ENCODE measurements at regions not wholly inside any gene's neighbourhood (a gene's known extent, or its start where the extent isn't known, plus 50 kb on each side); places are given as distances from the start of the nearest gene placed in this dataset.
"Not testable (repeated sequence)": the region's sequence is repeated elsewhere in the genome, so short reads cannot be mapped to it uniquely, and the experiment has no call there.

- DNase-seq (ENCODE audit: low read depth in 4 of 4, low spot score in 3 of 4), result no peak
These were observed 460.6 kb upstream of the MCTP2 start for GRCh38 chr15:93770788-93771187.

- no peak for DNase-seq (ENCODE audit: low read depth in 4 of 4, low spot score in 3 of 4)
These were observed 469.3 kb upstream of the MCTP2 start for GRCh38 chr15:93762036-93762435.

GRCh38 chr15:93759629-93760028 is 471.7 kb upstream of the MCTP2 start:
- no peak for DNase-seq (ENCODE audit: low read depth in 4 of 4, low spot score in 3 of 4)

- no peak for DNase-seq (ENCODE audit: low read depth in 4 of 4, low spot score in 3 of 4)
These were observed 472.5 kb upstream of the MCTP2 start for GRCh38 chr15:93758824-93759223.

- DNase-seq (ENCODE audit: low read depth in 4 of 4, low spot score in 3 of 4), result no peak
These were observed 482.7 kb upstream of the MCTP2 start for GRCh38 chr15:93748710-93749109.

GRCh38 chr15:93734976-93735375 is 496.4 kb upstream of the MCTP2 start:
- DNase-seq (ENCODE audit: low read depth in 4 of 4, low spot score in 3 of 4), result not testable (repeated sequence)

GRCh38 chr15:93730724-93731123 is 500.6 kb upstream of the MCTP2 start:
- no peak for DNase-seq (ENCODE audit: low read depth in 4 of 4, low spot score in 3 of 4)

- no peak for DNase-seq (ENCODE audit: low read depth in 4 of 4, low spot score in 3 of 4)
These were observed 509.2 kb upstream of the MCTP2 start for GRCh38 chr15:93722165-93722564.

GRCh38 chr15:93720607-93721006 is 510.8 kb upstream of the MCTP2 start:
- no peak for DNase-seq (ENCODE audit: low read depth in 4 of 4, low spot score in 3 of 4)

GRCh38 chr15:93719921-93720351 is 511.4 kb upstream of the MCTP2 start:
- DNase-seq (ENCODE audit: low read depth in 4 of 4, low spot score in 3 of 4), result no peak

- no peak for DNase-seq (ENCODE audit: low read depth in 4 of 4, low spot score in 3 of 4)
These were observed 514.6 kb upstream of the MCTP2 start for GRCh38 chr15:93716615-93717231.

GRCh38 chr15:93709708-93710107 is 521.7 kb upstream of the MCTP2 start:
- DNase-seq (ENCODE audit: low read depth in 4 of 4, low spot score in 3 of 4), result no peak

- DNase-seq (ENCODE audit: low read depth in 4 of 4, low spot score in 3 of 4), result no peak
These were observed 522.5 kb upstream of the MCTP2 start for GRCh38 chr15:93708724-93709445.

- DNase-seq (ENCODE audit: low read depth in 4 of 4, low spot score in 3 of 4), result no peak
These were observed 523.6 kb upstream of the MCTP2 start for GRCh38 chr15:93707751-93708150.

GRCh38 chr15:93706495-93707292 is 524.7 kb upstream of the MCTP2 start:
- DNase-seq (ENCODE audit: low read depth in 4 of 4, low spot score in 3 of 4), result no peak

GRCh38 chr15:93705753-93706455 is 525.5 kb upstream of the MCTP2 start:
- DNase-seq (ENCODE audit: low read depth in 4 of 4, low spot score in 3 of 4), result no peak

GRCh38 chr15:93703092-93703739 is 528.1 kb upstream of the MCTP2 start:
- no peak for DNase-seq (ENCODE audit: low read depth in 4 of 4, low spot score in 3 of 4)

GRCh38 chr15:93700051-93700450 is 531.3 kb upstream of the MCTP2 start:
- DNase-seq (ENCODE audit: low read depth in 4 of 4, low spot score in 3 of 4), result no peak

- no peak for DNase-seq (ENCODE audit: low read depth in 4 of 4, low spot score in 3 of 4)
These were observed 537.3 kb upstream of the MCTP2 start for GRCh38 chr15:93694033-93694432.

- no peak for DNase-seq (ENCODE audit: low read depth in 4 of 4, low spot score in 3 of 4)
These were observed 547.7 kb upstream of the MCTP2 start for GRCh38 chr15:93683651-93684050.
